ENCODE measurements at regions not wholly inside any gene's neighbourhood (a gene's known extent, or its start where the extent isn't known, plus 50 kb on each side); places are given as distances from the start of the nearest gene placed in this dataset.

DNA sequence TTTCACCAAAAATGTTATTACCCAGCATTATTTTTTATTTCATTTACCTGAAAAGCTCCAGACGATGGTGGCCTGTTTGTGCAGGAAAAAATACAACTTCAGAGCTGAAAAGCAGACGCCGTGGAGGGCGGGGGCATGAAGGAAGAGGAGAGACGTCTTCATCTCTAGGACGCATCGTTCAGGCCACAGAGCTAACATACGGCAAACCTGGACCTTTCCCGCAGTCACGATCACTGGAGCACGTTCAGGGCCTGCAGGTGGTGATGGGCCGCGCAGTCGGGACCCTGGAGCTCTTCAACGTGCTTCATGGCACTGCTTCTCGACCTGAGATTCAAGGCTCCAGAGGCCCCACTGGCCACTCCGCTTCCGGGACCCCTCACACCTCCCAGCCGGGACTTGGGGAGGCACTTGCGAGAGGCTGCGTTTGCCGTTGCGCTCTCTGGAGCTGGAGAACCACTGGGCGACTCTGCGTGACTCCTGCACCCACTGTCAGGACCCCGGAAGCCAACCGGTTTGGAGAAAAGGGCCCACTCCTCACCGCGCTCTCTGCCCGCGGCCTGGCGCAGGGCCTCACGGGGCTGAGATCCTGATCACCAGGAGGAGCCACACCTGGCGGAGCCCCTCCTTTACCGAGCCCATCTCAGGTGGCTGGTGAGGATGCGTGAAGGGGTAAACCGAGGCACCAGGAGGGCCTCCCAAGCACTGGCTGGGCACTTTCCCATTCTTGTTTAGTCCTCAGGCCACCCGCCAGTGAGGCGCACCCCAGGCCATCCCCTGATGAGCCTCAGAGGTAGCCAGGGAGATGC lies 164.4 kb upstream of the AFDN start:
- no peak overlapping the region for H3K4me3 ChIP-seq
- no peaks in the 10 kb centered on the region for H3K27me3 ChIP-seq
- no peak overlapping the region for H3K27ac ChIP-seq
- TF ChIP-seq, protein P1, sequence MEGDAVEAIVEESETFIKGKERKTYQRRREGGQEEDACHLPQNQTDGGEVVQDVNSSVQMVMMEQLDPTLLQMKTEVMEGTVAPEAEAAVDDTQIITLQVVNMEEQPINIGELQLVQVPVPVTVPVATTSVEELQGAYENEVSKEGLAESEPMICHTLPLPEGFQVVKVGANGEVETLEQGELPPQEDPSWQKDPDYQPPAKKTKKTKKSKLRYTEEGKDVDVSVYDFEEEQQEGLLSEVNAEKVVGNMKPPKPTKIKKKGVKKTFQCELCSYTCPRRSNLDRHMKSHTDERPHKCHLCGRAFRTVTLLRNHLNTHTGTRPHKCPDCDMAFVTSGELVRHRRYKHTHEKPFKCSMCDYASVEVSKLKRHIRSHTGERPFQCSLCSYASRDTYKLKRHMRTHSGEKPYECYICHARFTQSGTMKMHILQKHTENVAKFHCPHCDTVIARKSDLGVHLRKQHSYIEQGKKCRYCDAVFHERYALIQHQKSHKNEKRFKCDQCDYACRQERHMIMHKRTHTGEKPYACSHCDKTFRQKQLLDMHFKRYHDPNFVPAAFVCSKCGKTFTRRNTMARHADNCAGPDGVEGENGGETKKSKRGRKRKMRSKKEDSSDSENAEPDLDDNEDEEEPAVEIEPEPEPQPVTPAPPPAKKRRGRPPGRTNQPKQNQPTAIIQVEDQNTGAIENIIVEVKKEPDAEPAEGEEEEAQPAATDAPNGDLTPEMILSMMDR (IDR thresholded peaks at IDR 0.05) = no peak
- no peaks in the 10 kb centered on the region for H3K4me1 ChIP-seq
- no peaks in the 10 kb centered on the region for H3K9me3 ChIP-seq
- intact Hi-C loops (cut with DNase I) = no loop called here
- H3K36me3 ChIP-seq = no peaks in the 10 kb centered on the region
- ATAC-seq (no peak), DNase-seq (no peak)

DNA sequence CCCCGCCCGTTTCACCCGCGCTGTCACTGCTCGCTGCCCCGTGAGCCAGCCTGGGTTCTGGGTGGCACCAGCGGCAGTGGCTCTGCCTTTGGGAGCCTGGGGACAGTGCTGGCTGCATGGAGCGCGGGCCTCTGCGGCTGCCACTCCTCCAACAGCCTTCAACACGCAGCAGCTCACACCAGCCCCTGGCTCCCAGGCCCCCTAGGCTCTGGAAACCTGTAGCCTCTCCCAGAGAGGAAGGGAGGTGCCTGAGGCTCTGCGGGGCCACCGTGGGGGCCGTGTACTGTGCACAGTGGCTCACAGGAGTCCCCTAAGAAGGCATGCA lies 163.9 kb upstream of the AFDN start:
- ATAC-seq (peak; percentile 7), DNase-seq (no peak)
- Histone ChIP-seq H3K9me3 (no peaks in the 10 kb centered on the region), H3K36me3 (no peaks in the 10 kb centered on the region), H3K27ac (no peak overlapping the region), H3K4me1 (no peaks in the 10 kb centered on the region), H3K4me3 (no peak overlapping the region), H3K27me3 (no peaks in the 10 kb centered on the region)
- TF ChIP-seq, protein P1 (IDR thresholded peaks at IDR 0.05) = no peak
- intact Hi-C loops (cut with DNase I) = no loop called here

DNA sequence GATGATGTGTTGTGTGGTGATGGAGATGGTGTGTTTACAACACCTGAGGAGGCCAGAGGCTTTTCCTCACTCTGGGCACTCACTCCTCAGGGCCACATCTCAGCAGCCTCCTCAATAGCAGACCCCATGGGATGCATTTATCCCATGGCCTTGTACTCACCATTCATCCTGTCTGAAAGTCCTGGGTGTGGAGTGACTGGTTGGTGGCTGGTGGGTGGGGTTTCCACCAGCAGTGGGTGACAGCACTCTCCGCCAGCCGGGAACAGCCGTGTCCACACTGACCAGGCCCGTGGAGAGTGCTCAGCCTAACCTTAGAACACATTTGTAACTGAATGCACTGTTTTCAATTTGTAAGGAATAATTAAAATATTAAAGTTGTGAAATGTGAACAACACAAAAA lies 163.4 kb upstream of the AFDN start:
- H3K9me3 ChIP-seq = no peaks in the 10 kb centered on the region
- H3K27ac ChIP-seq = no peak overlapping the region
- no peaks in the 10 kb centered on the region for H3K27me3 ChIP-seq
- TF ChIP-seq, protein P1 (IDR thresholded peaks at IDR 0.05) = no peak
- no peaks in the 10 kb centered on the region for H3K4me1 ChIP-seq
- ATAC-seq (no peak), DNase-seq (no peak)
- intact Hi-C loops (cut with DNase I) = no loop called here
- no peak overlapping the region for H3K4me3 ChIP-seq
- H3K36me3 ChIP-seq = no peaks in the 10 kb centered on the region

DNA sequence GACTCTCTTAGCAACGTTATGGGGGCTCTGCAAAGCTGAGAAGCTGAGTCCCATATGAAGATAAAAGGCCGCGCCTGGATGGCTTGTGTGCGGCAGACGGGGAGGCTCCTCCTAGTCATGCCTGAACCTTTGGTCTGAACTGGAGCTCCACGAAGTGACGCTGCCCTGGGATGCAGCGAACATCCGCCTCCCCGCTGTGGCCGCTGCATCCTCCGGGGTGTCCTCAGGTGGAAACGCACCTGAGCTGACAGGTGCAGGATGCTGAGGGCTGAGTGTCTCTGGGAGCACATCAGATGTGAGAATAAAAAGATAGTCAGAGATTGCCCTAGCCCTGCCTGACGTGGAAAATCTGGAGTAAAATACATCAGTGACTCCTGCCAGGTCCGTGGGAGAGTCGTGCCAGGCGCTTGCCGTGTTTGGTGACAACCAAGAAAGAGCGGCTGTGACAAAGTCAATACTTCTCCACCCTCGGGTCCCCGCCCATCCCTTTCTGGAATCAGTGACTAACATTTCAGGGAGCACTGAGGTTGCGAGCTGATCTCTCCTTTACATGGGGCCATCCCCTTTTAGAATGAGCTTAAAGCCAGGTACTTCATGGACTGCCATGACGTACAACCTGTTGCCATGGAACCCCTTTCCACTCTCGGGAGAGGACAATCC lies 162.8 kb upstream of the AFDN start:
- H3K4me3 ChIP-seq = no peak overlapping the region
- intact Hi-C loops (cut with DNase I) = no loop called here
- H3K4me1 ChIP-seq = no peaks in the 10 kb centered on the region
- DNase-seq (no peak), ATAC-seq (no peak)
- TF ChIP-seq, protein P1 (IDR thresholded peaks at IDR 0.05) = no peak
- H3K36me3 ChIP-seq = no peaks in the 10 kb centered on the region
- H3K27me3 ChIP-seq = no peaks in the 10 kb centered on the region
- no peaks in the 10 kb centered on the region for H3K9me3 ChIP-seq
- H3K27ac ChIP-seq = no peak overlapping the region

DNA sequence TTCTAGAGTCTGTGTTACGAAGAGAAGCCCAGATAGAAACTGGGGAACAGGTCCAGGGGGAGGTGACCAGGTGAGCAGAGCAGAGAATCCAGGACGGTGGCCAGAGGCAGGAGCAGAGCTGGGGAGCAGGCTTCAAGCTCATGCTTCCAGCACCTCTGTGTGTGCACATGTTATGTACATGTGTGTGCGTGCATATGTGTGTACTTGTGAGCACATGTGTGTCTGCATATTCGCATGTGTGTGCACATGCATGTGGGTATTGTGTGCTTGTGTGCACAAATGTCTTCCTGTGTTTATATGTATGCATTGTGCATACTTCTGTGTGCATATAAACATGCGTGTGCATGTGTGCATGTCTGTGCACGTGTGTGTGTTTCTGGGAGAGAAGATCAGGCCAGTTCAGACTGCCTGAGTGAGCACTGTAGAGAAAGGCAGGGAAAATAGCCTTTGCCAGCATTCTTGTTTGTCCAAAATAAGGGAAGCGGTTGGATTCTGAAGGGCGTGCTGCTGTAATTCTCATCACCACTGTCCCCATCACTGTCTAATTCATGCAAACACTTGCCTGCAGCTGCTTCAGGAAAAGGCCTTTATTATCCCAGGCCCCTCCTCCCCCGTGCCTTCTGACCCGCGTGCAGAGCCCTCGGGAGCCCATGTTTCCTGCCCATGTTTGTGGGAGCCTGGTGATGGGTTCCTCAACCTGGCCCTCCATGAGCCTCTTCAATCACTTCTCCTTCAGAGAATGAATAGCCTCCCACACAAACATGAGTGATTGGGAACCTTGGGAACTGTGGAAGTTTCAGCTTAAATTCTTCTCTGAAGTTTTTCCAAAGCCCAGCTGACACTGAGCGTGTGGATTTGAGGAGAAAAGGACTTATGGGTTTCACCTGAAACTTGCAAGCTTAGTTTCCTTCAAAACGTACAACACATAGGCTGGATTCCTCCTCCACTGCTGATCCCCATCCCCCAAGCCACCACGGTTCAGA lies 161.7 kb upstream of the AFDN start:
- TF ChIP-seq, protein P1 (IDR thresholded peaks at IDR 0.05) = no peak
- Histone ChIP-seq H3K27ac (no peak overlapping the region), H3K4me1 (no peaks in the 10 kb centered on the region), H3K4me3 (no peak overlapping the region), H3K36me3 (no peaks in the 10 kb centered on the region), H3K9me3 (no peaks in the 10 kb centered on the region), H3K27me3 (no peaks in the 10 kb centered on the region)
- intact Hi-C loops (cut with DNase I) = no loop called here
- ATAC-seq = no peak
- no peak for DNase-seq

Measured in upper lobe of right lung (tissue), 1 donor.